ENCODE measurements at regions not wholly inside any gene's neighbourhood (a gene's known extent, or its start where the extent isn't known, plus 50 kb on each side); places are given as distances from the start of the nearest gene placed in this dataset.

- no peak for DNase-seq (ENCODE audit: low read depth, low spot score)
Measured at GRCh38 chr6:168724669-168725570, 283.9 kb downstream of the SMOC2 start.

DNA sequence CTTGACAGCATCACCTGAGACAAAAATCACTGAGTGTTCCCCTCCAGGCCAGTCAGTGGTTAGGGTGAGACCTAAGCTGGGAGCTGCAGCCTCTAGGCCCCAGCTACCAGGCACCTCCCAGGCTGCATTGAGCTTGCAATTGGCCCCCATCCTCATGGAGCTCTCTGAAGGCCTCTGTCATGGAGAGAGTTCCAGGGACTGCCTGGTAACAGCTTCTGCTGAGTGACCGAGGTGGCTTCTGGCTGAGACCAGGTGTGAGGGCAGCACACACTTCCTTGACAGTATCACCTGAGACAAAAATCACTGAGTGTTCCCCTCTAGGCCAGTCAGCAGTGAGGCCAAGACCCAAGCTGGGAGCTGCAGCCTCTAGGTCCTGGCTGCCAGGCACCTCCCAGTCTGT is 283.0 kb downstream of the SMOC2 start:
- no peak for DNase-seq (ENCODE audit: low read depth, low spot score)

GRCh38 chr6:168722397-168722796 is 281.4 kb downstream of the SMOC2 start:
- no peak for DNase-seq (ENCODE audit: low read depth, low spot score)

GRCh38 chr6:168721571-168721970 is 280.6 kb downstream of the SMOC2 start:
- no peak for DNase-seq (ENCODE audit: low read depth, low spot score)

- no peak for DNase-seq (ENCODE audit: low read depth, low spot score)
Measured at GRCh38 chr6:168719901-168720300, 278.9 kb downstream of the SMOC2 start.

- DNase-seq (ENCODE audit: low read depth, low spot score) = no peak
Measured at GRCh38 chr6:168718821-168719475, 278.0 kb downstream of the SMOC2 start.

Measured in astrocyte of the hippocampus (primary cell).